ENCODE measurements at regions not wholly inside any gene's neighbourhood (a gene's known extent, or its start where the extent isn't known, plus 50 kb on each side); places are given as distances from the start of the nearest gene placed in this dataset.
"Not testable (repeated sequence)": the region's sequence is repeated elsewhere in the genome, so short reads cannot be mapped to it uniquely, and the experiment has no call there.

DNA sequence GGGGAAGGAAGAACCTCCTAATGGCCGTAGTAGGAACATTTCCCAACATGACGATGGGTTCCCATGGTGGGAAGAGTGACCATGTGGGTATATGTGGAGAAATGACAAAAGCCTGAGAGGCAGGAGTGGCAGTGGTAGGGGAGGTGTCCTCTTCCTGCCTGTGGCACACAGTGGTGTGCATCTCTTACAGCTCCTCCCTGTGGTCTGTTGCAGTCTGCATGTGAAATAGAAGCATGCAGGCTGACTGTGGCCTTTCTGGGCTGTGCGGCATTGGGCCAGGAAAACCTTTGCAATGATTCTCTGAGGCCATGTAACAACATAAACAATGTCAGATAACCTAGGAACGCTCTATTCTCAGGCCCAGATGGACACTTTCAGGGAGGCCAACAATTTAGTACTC, 84.0 kb downstream of the LACC1 start:
- no peaks in the 10 kb centered on the region for H3K4me1 ChIP-seq
- H3K9me3 ChIP-seq: no peaks in the 10 kb centered on the region
- TF ChIP-seq, protein P1, sequence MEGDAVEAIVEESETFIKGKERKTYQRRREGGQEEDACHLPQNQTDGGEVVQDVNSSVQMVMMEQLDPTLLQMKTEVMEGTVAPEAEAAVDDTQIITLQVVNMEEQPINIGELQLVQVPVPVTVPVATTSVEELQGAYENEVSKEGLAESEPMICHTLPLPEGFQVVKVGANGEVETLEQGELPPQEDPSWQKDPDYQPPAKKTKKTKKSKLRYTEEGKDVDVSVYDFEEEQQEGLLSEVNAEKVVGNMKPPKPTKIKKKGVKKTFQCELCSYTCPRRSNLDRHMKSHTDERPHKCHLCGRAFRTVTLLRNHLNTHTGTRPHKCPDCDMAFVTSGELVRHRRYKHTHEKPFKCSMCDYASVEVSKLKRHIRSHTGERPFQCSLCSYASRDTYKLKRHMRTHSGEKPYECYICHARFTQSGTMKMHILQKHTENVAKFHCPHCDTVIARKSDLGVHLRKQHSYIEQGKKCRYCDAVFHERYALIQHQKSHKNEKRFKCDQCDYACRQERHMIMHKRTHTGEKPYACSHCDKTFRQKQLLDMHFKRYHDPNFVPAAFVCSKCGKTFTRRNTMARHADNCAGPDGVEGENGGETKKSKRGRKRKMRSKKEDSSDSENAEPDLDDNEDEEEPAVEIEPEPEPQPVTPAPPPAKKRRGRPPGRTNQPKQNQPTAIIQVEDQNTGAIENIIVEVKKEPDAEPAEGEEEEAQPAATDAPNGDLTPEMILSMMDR (IDR thresholded peaks at IDR 0.05): peak in 1 of 2 donors; percentile 13
- H3K4me3 ChIP-seq: no peak overlapping the region
- no peaks in the 10 kb centered on the region for H3K27me3 ChIP-seq
- no peaks in the 10 kb centered on the region for H3K36me3 ChIP-seq
- H3K27ac ChIP-seq: no peak overlapping the region
- DNase-seq (ENCODE audit: low spot score): no peak

DNA sequence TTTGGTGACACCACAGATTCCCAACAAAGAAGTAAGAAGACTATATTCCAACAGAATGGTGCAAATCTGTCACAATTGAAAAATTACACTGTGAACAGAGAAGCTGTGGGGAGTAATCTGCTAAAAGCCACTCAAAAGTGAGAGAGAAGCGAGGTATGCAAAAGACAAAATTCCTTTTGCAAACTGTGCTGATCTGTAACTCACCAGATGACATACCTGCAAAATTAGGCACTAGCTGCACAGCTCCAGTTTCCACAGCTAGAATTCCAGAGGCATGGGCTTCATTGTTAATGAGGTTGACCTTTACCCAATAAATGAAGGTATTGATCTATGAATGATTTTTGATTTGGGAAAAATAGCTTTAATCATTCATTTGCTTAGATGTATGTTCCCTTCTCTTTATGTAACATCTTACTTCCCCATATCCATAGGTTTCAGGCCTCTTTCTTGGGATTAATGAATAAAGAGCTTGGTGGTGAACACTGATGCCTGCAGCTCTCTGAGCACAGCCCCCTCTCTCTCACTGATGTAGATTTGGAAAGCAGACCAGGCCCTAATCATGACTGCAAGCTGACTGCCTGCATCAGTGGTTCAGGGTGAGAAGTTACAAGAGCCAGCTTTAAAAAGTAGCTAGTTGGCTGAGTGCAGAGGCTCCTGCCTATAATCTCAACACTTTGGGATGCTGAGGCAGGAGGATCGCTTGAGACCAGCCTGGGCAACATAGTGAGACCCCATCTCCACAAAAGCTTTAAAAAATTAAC, 85.2 kb downstream of the LACC1 start:
- Histone ChIP-seq H3K36me3 (no peaks in the 10 kb centered on the region), H3K9me3 (no peaks in the 10 kb centered on the region), H3K27me3 (no peaks in the 10 kb centered on the region), H3K4me1 (no peaks in the 10 kb centered on the region), H3K4me3 (no peak overlapping the region), H3K27ac (no peak overlapping the region)
- TF ChIP-seq, protein P1 (IDR thresholded peaks at IDR 0.05): no peak
- no peak for DNase-seq (ENCODE audit: low spot score)

DNA sequence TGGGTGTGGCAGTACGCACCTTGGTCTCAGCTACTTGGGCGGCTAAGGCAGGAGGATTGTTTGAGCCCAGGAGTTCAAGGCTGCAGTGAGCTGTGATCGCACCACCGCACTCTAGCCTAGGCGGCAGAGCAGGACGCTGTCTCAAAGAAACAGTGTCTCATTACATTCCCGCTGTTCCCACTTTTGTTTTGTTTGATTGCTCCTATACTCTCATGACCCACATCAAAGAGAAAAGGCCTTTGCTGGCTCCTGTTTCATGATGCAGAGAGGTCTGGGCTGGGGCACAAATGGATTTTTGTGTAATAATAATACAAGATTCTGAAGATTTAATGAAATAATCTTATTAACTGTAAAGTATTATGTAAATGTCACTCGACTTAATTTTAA, 85.7 kb downstream of the LACC1 start:
- DNase-seq (ENCODE audit: low spot score): no peak
- H3K27me3 ChIP-seq: no peaks in the 10 kb centered on the region

DNA sequence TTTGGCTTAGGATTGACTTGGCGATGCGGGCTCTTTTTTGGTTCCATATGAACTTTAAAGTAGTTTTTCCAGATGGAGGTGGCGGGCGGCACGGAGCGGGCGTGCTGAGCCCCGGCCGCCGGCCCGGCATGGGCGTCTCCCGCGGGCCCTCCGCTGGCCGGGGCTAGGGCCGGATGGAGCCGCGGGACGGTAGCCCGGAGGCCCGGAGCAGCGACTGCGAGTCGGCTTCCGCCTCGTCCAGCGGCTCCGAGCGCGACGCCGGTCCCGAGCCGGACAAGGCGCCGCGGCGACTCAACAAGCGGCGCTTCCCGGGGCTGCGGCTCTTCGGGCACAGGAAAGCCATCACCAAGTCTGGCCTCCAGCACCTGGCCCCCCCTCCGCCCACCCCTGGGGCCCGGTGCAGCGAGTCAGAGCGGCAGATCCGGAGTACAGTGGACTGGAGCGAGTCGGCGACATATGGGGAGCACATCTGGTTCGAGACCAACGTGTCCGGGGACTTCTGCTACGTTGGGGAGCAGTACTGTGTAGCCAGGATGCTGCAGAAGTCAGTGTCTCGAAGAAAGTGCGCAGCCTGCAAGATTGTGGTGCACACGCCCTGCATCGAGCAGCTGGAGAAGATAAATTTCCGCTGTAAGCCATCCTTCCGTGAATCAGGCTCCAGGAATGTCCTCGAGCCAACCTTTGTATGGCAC, 88.7 kb downstream of the LACC1 start:
- not testable (repeated sequence) for H3K27ac ChIP-seq; H3K4me3 ChIP-seq; H3K4me1 ChIP-seq; DNase-seq (ENCODE audit: low spot score); H3K27me3 ChIP-seq; H3K9me3 ChIP-seq; H3K36me3 ChIP-seq

More for the DNA sequence above, 85.7 kb downstream of the LACC1 start:
- Histone ChIP-seq H3K4me1 (no peaks in the 10 kb centered on the region), H3K36me3 (no peaks in the 10 kb centered on the region), H3K27ac (no peak overlapping the region), H3K4me3 (no peak overlapping the region), H3K9me3 (no peaks in the 10 kb centered on the region)
- TF ChIP-seq, protein P1 (IDR thresholded peaks at IDR 0.05): no peak

DNA sequence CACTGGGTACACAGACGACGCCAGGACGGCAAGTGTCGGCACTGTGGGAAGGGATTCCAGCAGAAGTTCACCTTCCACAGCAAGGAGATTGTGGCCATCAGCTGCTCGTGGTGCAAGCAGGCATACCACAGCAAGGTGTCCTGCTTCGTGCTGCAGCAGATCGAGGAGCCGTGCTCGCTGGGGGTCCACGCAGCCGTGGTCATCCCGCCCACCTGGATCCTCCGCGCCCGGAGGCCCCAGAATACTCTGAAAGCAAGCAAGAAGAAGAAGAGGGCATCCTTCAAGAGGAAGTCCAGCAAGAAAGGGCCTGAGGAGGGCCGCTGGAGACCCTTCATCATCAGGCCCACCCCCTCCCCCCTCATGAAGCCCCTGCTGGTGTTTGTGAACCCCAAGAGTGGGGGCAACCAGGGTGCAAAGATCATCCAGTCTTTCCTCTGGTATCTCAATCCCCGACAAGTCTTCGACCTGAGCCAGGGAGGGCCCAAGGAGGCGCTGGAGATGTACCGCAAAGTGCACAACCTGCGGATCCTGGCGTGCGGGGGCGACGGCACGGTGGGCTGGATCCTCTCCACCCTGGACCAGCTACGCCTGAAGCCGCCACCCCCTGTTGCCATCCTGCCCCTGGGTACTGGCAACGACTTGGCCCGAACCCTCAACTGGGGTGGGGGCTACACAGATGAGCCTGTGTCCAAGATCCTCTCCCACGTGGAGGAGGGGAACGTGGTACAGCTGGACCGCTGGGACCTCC, 89.4 kb downstream of the LACC1 start:
- H3K27ac ChIP-seq; H3K27me3 ChIP-seq; DNase-seq (ENCODE audit: low spot score); H3K4me1 ChIP-seq; H3K36me3 ChIP-seq; H3K9me3 ChIP-seq; H3K4me3 ChIP-seq: not testable (repeated sequence)

DNA sequence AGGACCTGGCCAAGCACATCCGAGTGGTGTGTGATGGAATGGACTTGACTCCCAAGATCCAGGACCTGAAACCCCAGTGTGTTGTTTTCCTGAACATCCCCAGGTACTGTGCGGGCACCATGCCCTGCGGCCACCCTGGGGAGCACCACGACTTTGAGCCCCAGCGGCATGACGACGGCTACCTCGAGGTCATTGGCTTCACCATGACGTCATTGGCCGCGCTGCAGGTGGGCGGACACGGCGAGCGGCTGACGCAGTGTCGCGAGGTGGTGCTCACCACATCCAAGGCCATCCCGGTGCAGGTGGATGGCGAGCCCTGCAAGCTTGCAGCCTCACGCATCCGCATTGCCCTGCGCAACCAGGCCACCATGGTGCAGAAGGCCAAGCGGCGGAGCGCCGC, 90.2 kb downstream of the LACC1 start:
- not testable (repeated sequence) for H3K36me3 ChIP-seq; H3K4me1 ChIP-seq; H3K27me3 ChIP-seq; DNase-seq (ENCODE audit: low spot score); H3K9me3 ChIP-seq; H3K27ac ChIP-seq; H3K4me3 ChIP-seq

DNA sequence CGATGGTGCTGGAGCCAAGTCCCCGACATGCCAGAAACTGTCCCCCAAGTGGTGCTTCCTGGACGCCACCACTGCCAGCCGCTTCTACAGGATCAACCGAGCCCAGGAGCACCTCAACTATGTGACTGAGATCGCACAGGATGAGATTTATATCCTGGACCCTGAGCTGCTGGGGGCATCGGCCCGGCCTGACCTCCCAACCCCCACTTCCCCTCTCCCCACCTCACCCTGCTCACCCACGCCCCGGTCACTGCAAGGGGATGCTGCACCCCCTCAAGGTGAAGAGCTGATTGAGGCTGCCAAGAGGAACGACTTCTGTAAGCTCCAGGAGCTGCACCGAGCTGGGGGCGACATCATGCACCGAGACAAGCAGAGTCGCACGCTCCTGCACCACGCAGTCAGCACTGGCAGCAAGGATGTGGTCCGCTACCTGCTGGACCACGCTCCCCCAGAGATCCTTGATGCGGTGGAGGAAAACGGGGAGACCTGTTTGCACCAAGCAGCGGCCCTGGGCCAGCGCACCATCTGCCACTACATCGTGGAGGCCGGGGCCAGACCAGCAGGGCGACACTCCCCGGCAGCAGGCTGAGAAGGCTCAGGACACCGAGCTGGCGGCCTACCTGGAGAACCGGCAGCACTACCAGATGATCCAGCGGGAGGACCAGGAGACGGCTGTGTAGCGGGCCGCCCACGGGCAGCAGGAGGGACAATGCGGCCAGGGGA, 91.0 kb downstream of the LACC1 start:
- H3K27me3 ChIP-seq; H3K9me3 ChIP-seq; H3K4me3 ChIP-seq; H3K4me1 ChIP-seq; H3K36me3 ChIP-seq; H3K27ac ChIP-seq; DNase-seq (ENCODE audit: low spot score): not testable (repeated sequence)

DNA sequence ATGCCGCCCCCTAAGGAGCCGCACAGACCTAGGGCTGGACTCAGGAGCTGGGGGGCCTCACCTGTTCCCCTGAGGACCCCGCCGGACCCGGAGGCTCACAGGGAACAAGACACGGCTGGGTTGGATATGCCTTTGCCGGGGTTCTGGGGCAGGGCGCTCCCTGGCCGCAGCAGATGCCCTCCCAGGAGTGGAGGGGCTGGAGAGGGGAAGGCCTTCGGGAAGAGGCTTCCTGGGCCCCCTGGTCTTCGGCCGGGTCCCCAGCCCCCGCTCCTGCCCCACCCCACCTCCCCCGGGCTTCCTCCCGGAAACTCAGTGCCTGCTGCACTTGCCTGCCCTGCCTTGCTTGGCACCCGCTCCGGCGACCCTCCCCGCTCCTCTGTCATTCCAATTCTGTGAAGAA, 91.6 kb downstream of the LACC1 start:
- H3K27me3 ChIP-seq; H3K4me3 ChIP-seq; H3K9me3 ChIP-seq; DNase-seq (ENCODE audit: low spot score); H3K4me1 ChIP-seq; H3K36me3 ChIP-seq; H3K27ac ChIP-seq: not testable (repeated sequence)
